Liver (tissue), 8 donors: ENCODE measurements at regions not wholly inside any gene's neighbourhood (a gene's known extent, or its start where the extent isn't known, plus 50 kb on each side); places are given as distances from the start of the nearest gene placed in this dataset.

ENCODE experiments used
- DNase-seq: peaks from one replicate; pipeline ENCODE4 v3.0.0-alpha.2; 2017; ENCODE audit warnings: low spot score
- H3K27ac ChIP-seq, 2 donors: one replicate each; pipeline ENCODE4 v1.7.0; 2013; ENCODE audit warnings: inconsistent platforms in 2 of 2, low read length in 2 of 2, control low read depth in 1 of 2, low read depth in 1 of 2, mild to moderate bottlenecking in 1 of 2
- H3K27me3 ChIP-seq, 4 donors: one replicate each; pipeline versions ENCODE4 v1.6.1 to v1.7.0; 2013; ENCODE audit warnings: low read length in 3 of 4, inconsistent platforms in 1 of 4, mild to moderate bottlenecking in 1 of 4, moderate library complexity in 1 of 4; ENCODE audit not compliant: control insufficient read depth in 4 of 4, insufficient read depth in 4 of 4
- H3K36me3 ChIP-seq, 4 donors: one replicate each; pipeline versions ENCODE4 v1.6.1 to v1.7.0; 2013; ENCODE audit warnings: low read length in 3 of 4, mild to moderate bottlenecking in 3 of 4, low read depth in 1 of 4, moderate library complexity in 1 of 4; ENCODE audit not compliant: control insufficient read depth in 4 of 4, insufficient read depth in 3 of 4
- H3K4me1 ChIP-seq, 4 donors: one replicate each; pipeline versions ENCODE4 v1.6.1 to v1.7.0; 2013; ENCODE audit warnings: low read length in 3 of 4, mild to moderate bottlenecking in 3 of 4, moderate library complexity in 1 of 4; ENCODE audit not compliant: control insufficient read depth in 4 of 4, insufficient read depth in 4 of 4
- H3K4me3 ChIP-seq, 3 donors: one replicate each; pipeline versions ENCODE4 v1.6.1 to v1.7.0; 2013; ENCODE audit warnings: low read length in 3 of 3, control low read depth in 1 of 3, low read depth in 1 of 3, mild to moderate bottlenecking in 1 of 3
- H3K9ac ChIP-seq, 2 donors: one replicate each; pipeline ENCODE4 v1.7.0; 2013; ENCODE audit warnings: low read length in 2 of 2, mild to moderate bottlenecking in 2 of 2, moderate library complexity in 2 of 2, control low read depth in 1 of 2, low read depth in 1 of 2
- H3K9me3 ChIP-seq, 4 donors: one replicate each; pipeline versions ENCODE4 v1.6.1 to v1.7.0; 2013; ENCODE audit warnings: low read length in 3 of 4; ENCODE audit not compliant: control insufficient read depth in 4 of 4
- ATF3 ChIP-seq: IDR thresholded peaks from 2 replicates; pipeline ENCODE4 v1.6.1; 2016; ENCODE audit warnings: antibody characterized with exemption
- CTCF ChIP-seq: fragments of 150-350 bp; IDR thresholded peaks from 2 replicates; pipeline ENCODE4 v1.5.1; 2017; ENCODE audit warnings: improper control_type of control experiment, low read depth, low read length; ENCODE audit not compliant: missing input control
- EGR1 ChIP-seq, 2 donors: IDR thresholded peaks; 2 replicates each; pipeline ENCODE4 v1.6.1; 2016 to 2018; ENCODE audit warnings: antibody characterized with exemption in 2 of 2, low read depth in 2 of 2
- FOXA1 ChIP-seq: IDR thresholded peaks from 2 replicates; pipeline ENCODE4 v1.6.1; 2016; ENCODE audit warnings: antibody characterized with exemption
- FOXA2 ChIP-seq: IDR thresholded peaks from 2 replicates; pipeline ENCODE4 v1.6.1; 2016; ENCODE audit warnings: antibody characterized with exemption
- GABPA ChIP-seq, 2 donors: IDR thresholded peaks in 1 of 2; conservative IDR thresholded peaks in 1 of 2; 2 replicates each; pipeline ENCODE4 v1.6.1; 2016; ENCODE audit warnings: antibody characterized with exemption in 2 of 2, mild to moderate bottlenecking in 1 of 2, moderate library complexity in 1 of 2
- HNF4A ChIP-seq, 2 donors: conservative IDR thresholded peaks; 2 replicates each; pipeline ENCODE4 v1.6.1; 2016; ENCODE audit warnings: antibody characterized with exemption in 2 of 2, mild to moderate bottlenecking in 2 of 2
- HNF4G ChIP-seq: IDR thresholded peaks from 2 replicates; pipeline ENCODE4 v1.6.1; 2016; ENCODE audit warnings: antibody characterized with exemption
- JUND ChIP-seq, 2 donors: IDR thresholded peaks; 2 replicates each; pipeline ENCODE4 v1.6.1; 2016; ENCODE audit warnings: antibody characterized with exemption in 2 of 2
- MAX ChIP-seq: IDR thresholded peaks from 2 replicates; pipeline ENCODE4 v1.6.1; 2016; ENCODE audit warnings: antibody characterized with exemption
- NR2F2 ChIP-seq: IDR thresholded peaks from 2 replicates; pipeline ENCODE4 v1.6.1; 2016; ENCODE audit warnings: antibody characterized with exemption
- RAD21 ChIP-seq, 2 donors: IDR thresholded peaks; 2 replicates each; pipeline ENCODE4 v1.6.1; 2016; ENCODE audit warnings: antibody characterized with exemption in 2 of 2, mild to moderate bottlenecking in 2 of 2
- REST ChIP-seq: IDR thresholded peaks from 2 replicates; pipeline ENCODE4 v1.6.1; 2016; ENCODE audit warnings: antibody characterized with exemption, mild to moderate bottlenecking
- RXRA ChIP-seq, 2 donors: IDR thresholded peaks; 2 replicates each; pipeline ENCODE4 v1.6.1; 2017 to 2018; ENCODE audit warnings: antibody characterized with exemption in 2 of 2, mild to moderate bottlenecking in 1 of 2
- SP1 ChIP-seq: IDR thresholded peaks from 2 replicates; pipeline ENCODE4 v1.6.1; 2018; ENCODE audit warnings: antibody characterized with exemption, mild to moderate bottlenecking
- TAF1 ChIP-seq: conservative IDR thresholded peaks from 2 replicates; pipeline ENCODE4 v1.6.1; 2016; ENCODE audit warnings: antibody characterized with exemption, mild to moderate bottlenecking
- YY1 ChIP-seq: IDR thresholded peaks from 2 replicates; pipeline ENCODE4 v1.6.1; 2016; ENCODE audit warnings: antibody characterized with exemption, mild to moderate bottlenecking
- ZBTB33 ChIP-seq: IDR thresholded peaks from 2 replicates; pipeline ENCODE4 v1.6.1; 2016; ENCODE audit warnings: antibody characterized with exemption
- WGBS: extraction: QIAGEN DNeasy Blood & Tissue Kit; methylation state at CpG from one replicate; pipeline ENCODE4 v1.1.7; 2013; 5-methylcytosine and 5-hydroxymethylcytosine counted together
- donor health status: healthy.
- donor health status: healthy.
- donor health status: healthy.
- donor health status: healthy.
- donor health status: healthy.

GRCh38 chr18:55109818-55110414 lies 150.7 kb upstream of the CCDC68 start (continued):
- TF ChIP-seq HNF4G (no peak), TAF1 (no peak), JUND (IDR thresholded peaks at IDR 0.05) (no peak), FOXA2 (no peak), SP1 (no peak), GABPA (IDR thresholded peaks at IDR 0.05 in 1 of 2, conservative IDR thresholded peaks at IDR 0.05 in 1 of 2) (no peak), RAD21 (IDR thresholded peaks at IDR 0.05) (no peak), FOXA1 (no peak), EGR1 (IDR thresholded peaks at IDR 0.05; ENCODE audit: low read depth in 2 of 2) (no peak), YY1 (no peak)

- no peak overlapping the region for H3K9ac ChIP-seq
- H3K36me3 ChIP-seq = no peaks in the 10 kb centered on the region
- H3K9me3 ChIP-seq = no peaks in the 10 kb centered on the region
- H3K27me3 ChIP-seq = no peaks in the 10 kb centered on the region
- no peak overlapping the region for H3K4me3 ChIP-seq
- no peak for DNase-seq
- no peak overlapping the region for H3K27ac ChIP-seq
- H3K4me1 ChIP-seq = peaks cover 0 to 2% (median 0%) of the 10 kb centered on the region in 4 donors
- 80% methylated on average over 3 of the region's 3 CpGs for WGBS
- TF ChIP-seq JUND (IDR thresholded peaks at IDR 0.05) (no peak), GABPA (IDR thresholded peaks at IDR 0.05 in 1 of 2, conservative IDR thresholded peaks at IDR 0.05 in 1 of 2) (no peak), CTCF (no peak), FOXA1 (no peak), RXRA (IDR thresholded peaks at IDR 0.05) (no peak), TAF1 (no peak), HNF4G (no peak), SP1 (no peak), REST (no peak), ATF3 (no peak), EGR1 (IDR thresholded peaks at IDR 0.05; ENCODE audit: low read depth in 2 of 2) (no peak), RAD21 (IDR thresholded peaks at IDR 0.05) (no peak), MAX (no peak), YY1 (no peak), NR2F2 (no peak), HNF4A (conservative IDR thresholded peaks at IDR 0.05) (no peak), FOXA2 (no peak), ZBTB33 (no peak)
Observed at GRCh38 chr18:55106906-55107305, 147.6 kb upstream of the CCDC68 start.
